GM19351 (cell line): ENCODE measurements at regions not wholly inside any gene's neighbourhood (a gene's known extent, or its start where the extent isn't known, plus 50 kb on each side); places are given as distances from the start of the nearest gene placed in this dataset.

Experiments used
- ATAC-seq: cut with Tn5 transposase; IDR thresholded peaks from one replicate; pipeline ENCODE4 v1.9.1; 2021; ENCODE audit warnings: mild to moderate bottlenecking, moderate library complexity; ENCODE audit not compliant: unreplicated experiment

DNA sequence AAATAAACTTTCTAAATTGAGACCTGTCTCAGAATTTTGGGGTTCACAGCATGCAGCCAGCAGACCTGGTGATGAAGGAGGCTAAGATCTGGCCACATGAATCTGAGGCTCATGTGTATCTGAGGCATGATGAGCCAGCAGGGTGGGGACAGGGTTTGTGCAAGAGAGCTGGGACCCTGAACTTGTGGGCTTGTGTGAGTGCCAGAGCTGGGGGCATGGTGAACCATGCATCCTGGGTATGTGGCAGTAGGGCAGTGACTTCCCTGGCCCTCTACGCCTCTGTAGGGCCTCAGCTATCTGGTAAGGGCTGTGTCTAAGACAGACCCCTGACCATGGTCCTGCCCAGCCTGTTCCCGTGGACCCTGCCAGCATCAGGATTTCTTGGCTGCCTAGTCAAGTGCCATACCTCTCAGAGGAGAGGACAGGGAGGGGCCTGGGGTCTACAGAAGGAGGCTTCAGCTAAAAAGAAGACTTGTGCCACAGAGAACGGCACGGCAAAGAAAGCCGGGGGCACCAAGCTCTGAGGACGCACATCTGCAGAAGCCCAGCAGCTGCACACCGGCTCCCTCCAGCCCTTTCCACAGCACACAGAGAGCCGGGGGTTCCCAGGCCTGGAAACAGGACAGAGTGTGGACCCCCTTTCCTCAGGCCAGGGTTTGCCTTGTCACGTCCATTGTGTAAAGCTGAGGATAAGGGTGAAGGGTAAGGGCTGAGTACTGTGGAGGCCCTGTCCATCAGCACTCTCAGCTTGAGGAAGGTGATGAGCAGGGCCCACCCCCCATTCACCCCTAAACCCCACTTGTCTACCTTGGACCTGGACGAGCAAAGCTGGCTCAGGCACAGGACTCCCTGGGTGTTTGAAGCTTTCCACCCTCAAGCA is 130.1 kb downstream of the MRPL36 start:
- ATAC-seq, result no peak

DNA sequence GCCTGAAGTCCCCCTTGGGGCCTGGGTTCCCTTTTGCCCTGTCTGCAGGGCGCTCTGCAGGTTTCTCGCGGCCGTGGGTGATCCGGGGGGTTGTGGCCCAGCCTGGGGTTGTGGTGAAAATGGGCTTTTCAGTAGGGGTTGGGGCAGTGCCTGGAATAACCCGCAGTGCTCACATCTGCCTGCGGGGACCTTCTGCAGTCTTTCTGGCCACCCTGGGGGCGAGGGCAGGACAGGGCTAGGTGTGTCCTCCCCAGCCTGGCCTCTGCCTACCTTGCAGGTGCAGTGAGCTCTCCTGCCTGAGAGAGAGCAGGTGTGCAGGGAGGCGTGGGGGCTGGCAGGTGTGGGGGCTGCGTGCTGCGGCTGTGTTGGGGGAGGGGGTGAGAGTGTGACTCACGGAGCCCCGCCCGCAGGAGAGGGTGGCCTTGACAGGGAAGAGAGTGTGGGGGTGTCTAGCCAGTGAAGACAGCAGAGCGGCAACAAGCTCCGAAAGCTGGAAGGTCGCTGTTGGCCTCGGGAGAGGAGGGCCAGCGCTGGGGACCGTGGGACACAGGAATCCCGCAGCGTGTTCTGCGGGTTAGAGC is 131.4 kb downstream of the MRPL36 start:
- no peak for ATAC-seq

GRCh38 chr5:1667648-1668140 is 131.9 kb downstream of the MRPL36 start:
- ATAC-seq, result no peak

DNA sequence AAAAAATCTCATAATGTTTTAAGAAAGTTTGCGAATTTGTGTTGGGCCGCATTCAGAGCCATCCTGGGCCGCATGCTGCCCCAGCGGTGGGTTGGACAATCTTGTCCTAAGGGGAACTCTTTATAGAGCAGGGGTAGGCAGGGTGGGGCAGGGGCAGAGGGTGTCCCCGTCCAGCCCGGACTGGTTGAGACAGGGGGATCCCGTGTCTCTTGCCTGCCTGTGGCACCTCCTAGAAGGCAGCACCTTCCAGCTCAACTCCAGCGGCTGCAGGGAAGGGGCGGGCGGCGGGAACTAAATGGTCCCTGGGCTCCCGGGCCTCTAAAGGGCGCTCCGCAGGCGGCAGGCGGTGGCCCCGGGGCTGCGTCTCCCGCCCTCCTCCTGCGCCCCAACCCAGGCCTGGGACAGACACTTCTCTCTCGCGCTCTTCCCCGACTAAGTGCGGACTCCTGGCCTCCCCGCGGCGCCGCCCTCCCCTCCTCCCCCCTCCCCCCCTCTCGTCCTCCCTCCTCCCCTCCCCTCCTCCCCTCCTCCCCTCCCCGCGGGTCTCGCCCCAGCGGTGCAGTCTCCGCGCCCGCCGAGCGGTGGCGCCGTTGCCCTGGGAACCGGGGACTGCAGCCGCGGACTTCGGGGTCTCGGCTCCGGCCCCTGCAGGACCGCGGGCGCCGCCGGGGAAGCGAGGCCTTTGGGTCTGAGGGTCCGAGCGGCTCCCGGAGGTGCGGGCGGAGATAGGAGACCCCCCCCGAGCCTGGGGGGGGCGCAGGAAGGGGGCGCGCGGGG is 132.6 kb downstream of the MRPL36 start:
- ATAC-seq, result no peak

DNA sequence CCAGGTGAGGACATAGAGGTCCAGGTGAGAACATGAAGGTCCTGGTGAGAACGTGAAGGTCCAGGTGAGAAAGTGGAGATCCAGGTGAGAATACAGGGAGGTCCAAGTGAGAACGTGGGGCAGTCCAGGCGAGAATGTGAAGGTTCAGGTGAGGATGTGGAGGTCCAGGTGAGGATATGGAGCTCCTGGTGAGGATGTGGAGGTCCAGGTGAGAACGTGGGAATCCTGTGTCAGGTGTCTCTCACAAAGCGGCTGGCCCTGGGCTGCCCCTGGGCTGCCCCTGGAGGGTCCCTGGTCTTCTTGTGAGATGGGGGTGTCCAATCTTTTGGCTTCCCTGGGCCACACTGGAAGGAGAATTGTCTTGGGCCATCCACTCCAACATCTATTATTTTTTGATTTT is 133.4 kb downstream of the MRPL36 start:
- ATAC-seq, result no peak

GRCh38 chr5:1665803-1666202 is 133.8 kb downstream of the MRPL36 start:
- ATAC-seq, result no peak

- no peak for ATAC-seq
Measured at GRCh38 chr5:1665231-1665630, 134.4 kb downstream of the MRPL36 start.

- no peak for ATAC-seq
Measured at GRCh38 chr5:1663186-1663585, 136.5 kb downstream of the MRPL36 start.

- no peak for ATAC-seq
Measured at GRCh38 chr5:1662559-1663085, 137.0 kb downstream of the MRPL36 start.

DNA sequence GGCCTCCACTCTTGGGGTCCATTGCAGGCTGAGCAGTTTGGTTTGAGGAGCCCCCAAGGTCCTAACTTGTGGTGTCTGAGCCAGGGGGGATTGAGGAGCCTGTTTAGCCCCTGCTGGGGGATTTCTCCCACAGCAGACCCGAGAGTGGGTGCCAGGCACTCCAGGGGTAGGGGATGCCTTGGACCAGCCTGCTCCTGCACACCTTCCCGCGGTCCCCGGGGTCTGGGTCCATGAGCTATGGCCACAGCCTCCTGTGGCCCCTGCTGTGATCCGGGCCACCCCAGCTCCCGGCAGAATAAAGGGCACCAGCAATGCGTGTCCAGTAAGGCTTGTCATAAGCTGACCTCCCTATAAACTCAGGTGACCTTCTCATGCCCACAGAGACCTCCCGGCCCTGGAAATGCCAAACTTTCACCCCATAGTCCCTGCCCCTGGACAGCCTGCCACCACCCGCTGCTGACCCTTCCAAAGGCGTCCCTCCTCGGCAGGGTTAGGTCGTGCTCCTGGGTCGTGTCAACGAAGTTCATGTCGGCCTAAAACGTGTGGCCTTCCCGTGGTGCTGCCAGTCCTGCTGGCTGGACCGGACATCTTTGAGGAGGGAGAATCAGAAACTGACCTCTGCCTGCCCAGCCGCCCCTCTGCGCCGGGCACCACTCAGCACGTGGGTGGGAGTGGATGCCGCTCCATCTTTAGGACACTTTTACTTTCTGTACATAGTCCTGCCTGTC is 137.6 kb downstream of the MRPL36 start:
- ATAC-seq, result no peak

DNA sequence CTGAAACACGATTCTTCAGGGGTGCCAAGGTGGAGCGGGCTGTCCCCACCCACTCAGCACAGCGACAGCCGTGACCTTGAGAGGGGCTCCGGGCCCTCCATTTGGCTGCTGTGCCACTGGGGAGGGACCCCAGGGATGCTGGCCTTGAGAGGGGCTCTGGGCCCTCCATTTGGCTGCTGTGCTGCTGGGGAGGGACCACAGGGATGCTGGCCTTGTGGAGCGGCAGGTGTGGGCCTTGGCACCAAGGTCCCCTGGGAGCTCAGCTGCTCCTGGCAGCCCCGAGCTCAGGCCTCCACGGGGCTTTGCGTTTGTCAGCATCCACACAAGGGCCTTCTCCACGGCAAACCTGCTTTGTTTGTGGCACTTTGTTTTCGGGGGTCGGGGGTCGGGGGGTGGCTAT is 137.6 kb upstream of the LPCAT1 start:
- no peak for ATAC-seq

DNA sequence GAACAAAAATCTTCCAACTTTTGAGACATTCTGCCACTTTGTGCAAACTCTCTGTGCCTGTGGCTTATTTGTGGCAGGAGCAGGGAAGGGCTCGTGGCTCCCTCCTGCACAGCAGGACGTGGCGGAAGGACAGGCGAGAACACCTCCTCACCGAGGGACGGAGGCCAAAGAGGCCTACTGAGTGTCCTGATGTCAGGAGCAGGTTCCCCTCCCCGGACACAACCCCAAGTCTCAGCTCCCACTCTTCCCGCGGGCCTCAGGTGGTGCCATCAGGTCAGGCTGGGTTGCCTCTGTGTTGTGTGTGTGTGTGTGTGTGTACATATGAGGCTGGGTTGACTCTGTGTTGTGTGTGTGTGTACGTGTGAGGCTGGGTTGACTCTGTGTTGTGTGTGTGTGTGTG is 136.8 kb upstream of the LPCAT1 start:
- ATAC-seq, result no peak

DNA sequence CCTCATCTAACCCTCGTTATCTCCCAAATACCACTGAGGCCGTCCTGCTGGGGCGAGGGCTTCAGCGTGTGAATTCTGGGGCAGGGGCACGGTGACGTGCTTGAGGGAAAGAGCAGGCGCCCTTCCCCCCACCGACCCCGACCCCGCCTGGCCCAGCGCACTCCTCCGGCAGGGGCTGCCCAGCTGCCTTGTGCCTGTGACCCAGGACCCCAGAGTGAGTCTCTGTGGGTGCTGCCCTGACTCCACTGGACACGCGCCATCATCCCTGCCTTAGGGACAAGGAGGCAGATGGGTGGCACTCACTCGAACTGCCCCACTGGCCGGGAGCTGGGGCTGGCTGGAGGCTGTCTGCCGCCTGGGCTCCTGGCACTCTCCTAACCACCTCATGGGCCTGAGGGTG is 136.2 kb upstream of the LPCAT1 start:
- ATAC-seq, result no peak

DNA sequence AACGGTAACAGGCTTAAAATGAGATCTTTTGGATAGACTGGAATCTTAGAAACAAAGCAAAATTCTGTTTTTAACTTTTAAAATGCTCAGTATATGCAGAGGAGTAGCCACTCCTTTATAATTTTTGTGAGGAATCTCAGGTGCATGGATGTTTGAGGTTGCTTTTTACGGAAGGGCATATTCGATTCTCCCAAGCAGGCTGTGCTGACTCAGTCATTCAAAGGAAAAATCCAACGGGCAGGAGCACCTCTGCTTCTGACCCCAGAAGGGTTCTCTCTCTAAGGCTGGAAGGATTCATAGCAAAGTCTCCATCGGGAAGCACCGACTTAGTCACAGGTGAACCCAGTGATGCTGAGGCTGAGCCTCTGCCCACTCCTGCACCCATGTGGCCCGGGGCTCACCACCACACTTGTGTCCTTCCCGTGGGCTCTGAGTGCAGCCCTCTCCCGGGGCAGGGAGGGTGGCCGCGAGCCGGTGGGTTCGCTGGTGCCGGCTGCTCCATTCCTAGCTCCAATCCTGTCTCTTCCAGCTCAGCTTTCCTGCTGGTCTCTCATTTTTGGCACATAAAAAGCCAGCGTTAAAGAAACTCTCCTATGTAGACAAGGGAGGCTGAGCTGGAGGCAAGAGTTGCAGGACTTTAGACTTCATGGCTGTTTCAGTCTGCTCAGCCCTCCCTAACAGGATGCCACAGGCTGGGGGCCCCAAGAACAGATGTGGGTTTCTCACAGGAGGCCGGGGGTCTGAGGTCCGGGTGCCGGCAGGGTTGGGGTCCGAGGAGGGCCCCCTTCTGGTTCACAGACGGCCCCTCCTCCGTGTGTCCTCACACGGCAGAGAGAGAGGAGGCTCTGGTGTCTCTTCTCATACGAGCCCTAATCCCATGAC is 135.6 kb upstream of the LPCAT1 start:
- ATAC-seq, result no peak

- ATAC-seq, result no peak
Measured at GRCh38 chr5:1658665-1659064, 134.9 kb upstream of the LPCAT1 start.

GRCh38 chr5:1657161-1657741 is 133.5 kb upstream of the LPCAT1 start:
- no peak for ATAC-seq

- no peak for ATAC-seq
Measured at GRCh38 chr5:1656271-1656975, 132.7 kb upstream of the LPCAT1 start.

DNA sequence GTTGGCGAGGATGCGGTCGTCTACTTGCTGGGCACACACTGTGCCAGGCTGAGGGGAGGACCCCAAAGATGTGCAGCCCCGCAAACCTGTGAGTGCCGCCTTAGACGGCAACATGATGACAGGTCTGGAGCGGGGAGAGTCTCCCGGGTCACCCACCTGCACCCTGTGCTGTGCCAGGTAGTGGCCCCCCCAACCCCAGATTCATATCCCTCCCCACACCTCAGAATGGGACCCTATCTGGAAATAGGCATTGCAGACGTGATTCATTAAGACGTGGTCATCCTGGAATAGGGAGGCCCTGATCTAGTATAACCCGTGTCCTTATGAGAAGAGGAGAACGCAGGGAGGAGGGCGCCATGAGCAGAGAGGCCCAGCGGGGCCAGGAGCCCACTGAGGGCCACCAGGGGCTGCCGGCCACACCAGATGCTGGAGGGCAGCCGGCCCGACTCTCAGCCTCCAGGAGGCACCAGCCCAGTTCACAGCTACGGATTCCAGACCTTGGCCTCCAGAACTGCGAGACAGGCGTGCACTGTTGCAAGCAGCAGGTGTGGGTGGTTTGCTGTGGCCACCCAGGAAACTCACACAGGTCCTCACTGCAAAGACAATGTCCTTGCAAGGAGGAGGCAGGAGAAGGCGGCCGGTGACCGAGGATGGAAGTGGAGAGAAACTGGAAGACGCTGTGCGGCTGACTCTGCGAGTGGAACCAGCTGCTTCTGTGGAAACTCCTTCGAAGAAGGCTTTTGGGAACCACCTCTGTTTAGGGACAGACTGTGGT is 131.9 kb upstream of the LPCAT1 start:
- ATAC-seq, result no peak
